Glomerular visceral epithelial cell (primary cell): ENCODE measurements at regions not wholly inside any gene's neighbourhood (a gene's known extent, or its start where the extent isn't known, plus 50 kb on each side); places are given as distances from the start of the nearest gene placed in this dataset.

Source experiments
- DNase-seq: peaks from one replicate; pipeline ENCODE4 v3.0.0-alpha.2; 2016; ENCODE audit errors: extremely low spot score

DNA sequence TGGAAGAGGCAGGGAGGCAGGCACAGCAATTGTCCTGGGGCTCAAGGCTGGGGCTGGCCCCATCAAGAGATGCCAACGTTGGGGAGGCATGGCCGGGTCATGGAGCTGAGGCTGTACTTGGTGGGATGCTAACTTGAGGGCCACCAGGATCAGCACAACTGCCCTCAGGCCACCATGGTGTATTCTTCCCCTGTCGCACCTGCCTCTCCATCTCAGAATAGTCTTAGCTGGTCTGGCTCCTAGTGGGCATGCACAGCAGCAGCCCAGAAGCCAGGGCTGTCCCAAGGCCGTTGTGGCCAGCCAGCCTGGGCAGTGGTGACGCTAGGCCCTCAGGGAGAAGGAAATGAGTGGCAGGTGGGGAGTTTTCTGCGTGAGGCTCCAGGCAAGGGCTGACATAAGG lies 91.3 kb downstream of the DHCR7 start:
- no peak for DNase-seq

- DNase-seq, result no peak
Measured at GRCh38 chr11:71356280-71356876, 91.8 kb downstream of the DHCR7 start.

DNA sequence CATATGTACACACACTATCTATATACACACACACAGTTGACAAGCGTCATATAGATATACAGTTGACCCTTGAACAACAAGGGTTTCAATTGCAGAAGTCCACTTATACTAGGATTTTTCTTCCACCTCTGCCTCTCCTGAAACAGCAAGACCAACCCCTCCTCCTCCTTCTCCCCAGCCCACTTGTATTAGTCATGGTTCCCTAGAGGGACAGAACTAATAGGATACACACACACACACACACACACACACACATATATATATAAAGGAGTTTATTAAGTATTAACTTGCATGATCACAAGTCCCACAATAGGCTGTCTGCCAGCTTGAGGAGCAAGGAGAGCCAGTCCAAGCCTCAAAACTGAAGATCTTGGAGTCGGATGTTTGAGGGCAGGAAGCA lies 92.9 kb downstream of the DHCR7 start:
- peak; percentile 43 for DNase-seq

GRCh38 chr11:71354394-71355105 lies 93.6 kb downstream of the DHCR7 start:
- no peak for DNase-seq

DNA sequence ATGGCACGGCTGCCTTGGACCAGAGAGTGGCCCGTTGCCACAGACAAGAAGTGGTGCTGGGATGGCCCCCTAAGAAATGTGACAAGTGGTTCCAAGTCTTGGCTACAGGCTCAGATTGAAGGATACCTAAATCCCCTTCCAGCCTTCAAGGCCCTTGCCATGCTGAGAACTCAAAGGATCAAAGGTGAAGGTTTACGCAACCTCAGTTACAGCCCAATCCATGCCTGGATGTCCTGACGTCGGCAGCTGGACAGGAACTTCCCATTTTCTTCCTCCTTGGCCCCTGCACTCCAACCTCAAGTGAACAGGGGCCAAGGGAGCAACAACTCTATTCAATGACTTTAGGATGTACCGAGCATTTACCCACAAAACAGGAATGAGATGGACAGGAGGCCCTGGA lies 95.4 kb downstream of the DHCR7 start:
- DNase-seq, result no peak

GRCh38 chr11:71352226-71352625 lies 96.0 kb downstream of the DHCR7 start:
- no peak for DNase-seq

- no peak for DNase-seq
Measured at GRCh38 chr11:71349627-71350026, 97.2 kb upstream of the SHANK2 start.

DNA sequence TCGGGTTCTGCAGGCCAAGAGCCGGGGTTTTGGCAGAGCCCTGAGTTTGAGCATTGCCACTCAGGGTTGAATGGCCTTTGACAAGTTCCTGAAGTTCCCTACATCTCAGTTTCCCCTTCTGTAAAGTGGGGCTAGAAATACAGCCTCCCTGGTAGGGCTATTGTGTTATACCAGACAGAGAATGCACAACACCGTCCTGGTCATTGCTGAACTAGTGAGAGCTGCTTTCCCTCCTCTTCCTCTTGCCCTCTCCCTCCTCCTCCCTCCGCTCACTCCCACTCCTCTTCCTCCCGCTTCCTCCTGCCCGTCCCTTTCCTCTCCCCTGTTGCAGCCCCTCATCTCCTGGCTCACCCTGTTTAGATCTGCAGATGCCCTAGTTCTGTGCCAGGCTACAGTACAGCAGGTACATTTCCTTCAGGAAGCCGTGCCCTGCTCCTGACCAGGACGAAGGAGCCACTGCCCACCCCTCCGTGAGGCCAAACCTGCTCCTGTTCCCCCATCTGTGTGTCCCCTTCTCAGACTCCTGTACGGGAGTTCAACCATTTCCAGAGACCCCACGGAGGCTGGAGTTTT lies 91.5 kb upstream of the SHANK2 start:
- DNase-seq, result no peak

DNA sequence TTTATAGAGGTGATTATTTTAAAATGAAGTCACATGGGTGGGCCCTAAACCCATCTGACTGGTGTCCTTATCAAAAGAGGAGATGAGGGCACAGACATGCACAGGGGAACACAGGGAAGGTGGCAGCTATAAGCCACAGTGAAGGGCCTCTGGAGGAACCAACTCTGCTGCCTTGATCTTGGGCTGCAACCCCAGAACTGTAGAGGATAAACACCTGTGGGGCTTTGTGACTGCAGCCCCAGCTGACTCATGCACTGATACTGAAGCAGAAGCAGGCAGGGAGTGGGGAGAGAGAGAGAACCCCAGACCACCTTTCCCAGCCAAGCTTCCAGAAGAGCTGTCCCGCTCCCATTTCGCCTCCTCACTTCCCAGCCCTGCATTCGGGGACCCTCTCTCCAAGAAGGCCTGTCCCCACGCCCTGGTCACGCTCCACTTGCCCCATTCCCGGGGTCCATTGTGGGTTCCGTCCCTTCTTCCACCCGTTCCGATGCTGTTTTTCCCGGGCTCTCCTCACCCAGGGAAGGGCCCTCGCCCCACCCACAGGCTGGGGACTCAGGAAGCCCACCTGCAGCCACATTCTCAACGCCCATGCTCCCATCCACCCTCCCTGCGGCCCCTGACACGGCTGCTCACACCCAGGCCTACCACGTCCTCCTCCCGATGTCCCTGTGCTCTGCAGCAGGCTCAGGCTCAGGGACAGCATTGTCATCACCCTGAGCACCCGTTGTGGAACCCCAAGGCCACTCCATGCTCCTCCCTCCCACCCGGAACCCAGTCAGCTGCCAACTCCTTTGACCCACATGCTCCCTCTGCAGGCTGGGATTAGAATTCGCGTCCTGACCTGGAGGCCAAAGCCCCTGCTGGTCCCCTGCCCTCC lies 90.8 kb upstream of the SHANK2 start:
- peak; percentile 53 for DNase-seq

GRCh38 chr11:71342116-71342515 lies 89.7 kb upstream of the SHANK2 start:
- DNase-seq, result no peak

DNA sequence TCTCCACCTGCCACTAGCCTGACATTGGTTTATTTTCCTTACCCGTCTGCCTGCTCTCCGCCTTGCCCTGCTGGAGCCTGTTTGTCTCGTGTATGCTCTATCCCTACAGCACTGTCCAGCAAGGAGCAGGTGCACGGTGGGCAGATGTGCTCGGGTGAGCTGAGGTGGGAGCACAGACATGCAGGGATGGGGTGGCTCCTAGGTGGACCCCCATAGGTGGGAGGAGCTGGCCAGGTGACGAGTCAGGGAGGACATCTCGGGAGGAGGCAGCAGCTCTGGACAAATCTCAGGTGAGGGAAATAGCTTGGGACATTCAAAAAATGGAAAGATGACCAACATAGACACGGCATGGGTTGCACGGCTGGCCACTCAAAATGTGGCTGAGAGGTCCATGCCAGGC lies 89.2 kb upstream of the SHANK2 start:
- no peak for DNase-seq

DNA sequence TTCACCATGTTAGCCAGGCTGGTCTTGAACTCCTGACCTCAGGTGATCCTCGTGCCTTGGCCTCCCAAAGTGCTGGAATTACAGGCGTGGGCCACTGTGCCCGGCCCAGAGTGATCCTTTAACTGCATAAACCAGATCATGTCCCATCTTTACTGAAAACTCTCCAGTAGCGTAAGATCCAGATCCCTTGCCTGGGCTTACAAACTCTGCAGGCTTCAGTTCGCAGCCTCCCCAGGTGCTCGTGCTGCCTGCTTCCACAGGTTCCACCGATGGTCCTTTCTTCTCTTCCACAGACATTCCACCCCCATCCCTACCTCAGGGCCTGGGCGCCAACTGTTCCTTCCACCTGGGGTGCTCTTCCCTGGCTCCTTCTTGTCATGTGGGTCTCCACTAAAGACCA lies 88.8 kb upstream of the SHANK2 start:
- no peak for DNase-seq

GRCh38 chr11:71340086-71340606 lies 87.8 kb upstream of the SHANK2 start:
- no peak for DNase-seq

- DNase-seq, result no peak
Measured at GRCh38 chr11:71339396-71339881, 87.1 kb upstream of the SHANK2 start.

GRCh38 chr11:71338801-71339395 lies 86.5 kb upstream of the SHANK2 start:
- no peak for DNase-seq

GRCh38 chr11:71336996-71337754 lies 84.8 kb upstream of the SHANK2 start:
- DNase-seq, result no peak

DNA sequence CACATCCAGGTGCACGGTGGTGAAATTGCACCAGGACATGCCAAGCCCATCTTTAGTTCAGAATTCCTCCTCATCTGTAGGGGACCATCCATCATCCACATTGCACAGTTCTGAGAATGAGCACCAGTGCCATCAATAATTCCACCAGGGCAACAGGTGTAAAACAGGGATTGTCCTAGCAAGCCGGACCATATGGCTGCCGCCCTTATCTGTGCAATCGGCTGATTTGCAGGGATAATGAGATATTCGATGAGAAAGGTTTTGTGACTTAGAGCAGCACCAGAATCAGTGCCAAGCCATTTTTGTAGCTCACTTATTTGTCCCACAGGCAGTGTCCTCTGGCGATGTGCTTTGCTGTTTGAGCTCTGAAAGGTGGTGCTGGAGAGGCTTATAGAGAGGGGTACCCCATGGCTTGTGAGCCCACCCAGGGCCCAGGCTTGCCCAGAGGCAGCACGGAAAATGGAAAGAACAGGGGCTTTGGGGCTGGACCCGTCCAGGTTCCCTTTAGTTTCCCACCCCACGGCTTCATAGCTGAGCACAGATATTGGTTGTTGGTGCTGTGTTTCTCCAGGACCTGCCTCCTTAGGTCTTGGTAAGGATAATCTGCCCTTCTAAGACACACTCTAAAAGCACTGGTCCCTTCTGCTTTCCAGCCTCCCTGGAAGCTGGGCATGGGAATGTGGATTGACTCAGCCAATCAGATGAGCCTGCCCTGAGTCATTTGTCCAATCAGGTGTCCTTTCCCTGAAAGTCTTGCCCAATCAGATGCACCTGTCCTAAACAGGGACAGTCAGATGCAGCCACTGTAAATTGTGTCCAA lies 84.0 kb upstream of the SHANK2 start:
- DNase-seq, result no peak

- no peak for DNase-seq
Measured at GRCh38 chr11:71335371-71335770, 83.0 kb upstream of the SHANK2 start.

GRCh38 chr11:71334191-71334590 lies 81.8 kb upstream of the SHANK2 start:
- DNase-seq, result no peak

- no peak for DNase-seq
Measured at GRCh38 chr11:71333473-71333872, 81.1 kb upstream of the SHANK2 start.
